HEK293T (cell line): ENCODE measurements at regions not wholly inside any gene's neighbourhood (a gene's known extent, or its start where the extent isn't known, plus 50 kb on each side); places are given as distances from the start of the nearest gene placed in this dataset.

Experiments used
- ARNT ChIP-seq: fragments of 450-650 bp; IDR thresholded peaks from 2 replicates; pipeline ENCODE4 v1.6.1; 2017; ENCODE audit warnings: mild to moderate bottlenecking
- BHLHE40 ChIP-seq: fragments of 450-650 bp; IDR thresholded peaks from 2 replicates; pipeline ENCODE4 v1.6.1; 2016; ENCODE audit warnings: mild to moderate bottlenecking, moderate library complexity, borderline replicate concordance
- CTBP1 ChIP-seq: fragments of 450-650 bp; IDR thresholded peaks from 2 replicates; pipeline ENCODE4 v1.6.1; 2016; ENCODE audit warnings: borderline replicate concordance
- ELF4 ChIP-seq: fragments of 450-650 bp; IDR thresholded peaks from 2 replicates; pipeline ENCODE4 v1.6.1; 2017; ENCODE audit warnings: antibody characterized with exemption
- FOXA1 ChIP-seq: fragments of 450-650 bp; IDR thresholded peaks from 2 replicates; pipeline ENCODE4 v1.6.1; 2016; ENCODE audit warnings: mild to moderate bottlenecking
- FOXK2 ChIP-seq: fragments of 450-650 bp; IDR thresholded peaks from 2 replicates; pipeline ENCODE4 v1.6.1; 2016; ENCODE audit warnings: mild to moderate bottlenecking
- FOXM1 ChIP-seq: fragments of 450-650 bp; IDR thresholded peaks from 2 replicates; pipeline ENCODE4 v1.6.1; 2017; ENCODE audit warnings: mild to moderate bottlenecking, borderline replicate concordance
- L3MBTL2 ChIP-seq: fragments of 450-650 bp; conservative IDR thresholded peaks from 2 replicates; pipeline ENCODE4 v1.6.1; 2016; ENCODE audit warnings: mild to moderate bottlenecking
- LEF1 ChIP-seq: fragments of 450-650 bp; IDR thresholded peaks from 2 replicates; pipeline ENCODE4 v1.6.1; 2017; ENCODE audit warnings: mild to moderate bottlenecking, borderline replicate concordance
- NFRKB ChIP-seq: fragments of 450-650 bp; IDR thresholded peaks from 2 replicates; pipeline ENCODE4 v1.6.1; 2016; ENCODE audit warnings: mild to moderate bottlenecking, moderate library complexity
- SP1 ChIP-seq: fragments of 450-650 bp; IDR thresholded peaks from 2 replicates; pipeline ENCODE4 v1.6.1; 2017
- TARDBP ChIP-seq: fragments of 450-650 bp; IDR thresholded peaks from 2 replicates; pipeline ENCODE4 v1.6.1; 2016
- ZNF384 ChIP-seq: fragments of 450-650 bp; IDR thresholded peaks from 2 replicates; pipeline ENCODE4 v1.6.1; 2016
- TF ChIP-seq, protein P1 (sequence below): fragments of 450-650 bp; IDR thresholded peaks from 2 replicates; pipeline ENCODE4 v1.6.1; 2016

DNA sequence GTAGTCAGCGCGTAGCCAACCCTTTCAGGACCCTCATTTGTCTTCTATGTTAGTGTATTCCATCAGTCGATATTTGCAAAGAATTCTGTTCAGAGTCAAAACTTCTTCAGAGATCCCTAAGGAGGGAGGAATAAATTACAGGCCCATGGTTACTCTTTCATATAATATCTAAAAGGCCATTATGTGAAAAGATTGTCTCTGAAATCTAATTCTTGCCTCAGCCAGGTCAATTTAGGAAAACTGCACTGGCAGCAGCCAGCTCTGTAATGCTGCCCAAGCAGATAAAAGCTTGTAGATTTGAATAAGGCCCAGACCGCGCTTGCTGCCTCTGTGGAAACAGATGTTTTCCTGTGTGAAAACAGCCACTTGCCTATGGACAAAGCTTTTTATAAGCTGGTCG, 379.8 kb downstream of the CNTNAP4 start:
- TF ChIP-seq TARDBP (no peak), FOXA1 (no peak), ZNF384 (no peak), FOXK2 (no peak), ARNT (no peak), BHLHE40 (no peak), NFRKB (no peak), ELF4 (no peak), FOXM1 (no peak), CTBP1 (no peak), SP1 (no peak), L3MBTL2 (no peak), LEF1 (no peak)
- TF ChIP-seq, protein P1, sequence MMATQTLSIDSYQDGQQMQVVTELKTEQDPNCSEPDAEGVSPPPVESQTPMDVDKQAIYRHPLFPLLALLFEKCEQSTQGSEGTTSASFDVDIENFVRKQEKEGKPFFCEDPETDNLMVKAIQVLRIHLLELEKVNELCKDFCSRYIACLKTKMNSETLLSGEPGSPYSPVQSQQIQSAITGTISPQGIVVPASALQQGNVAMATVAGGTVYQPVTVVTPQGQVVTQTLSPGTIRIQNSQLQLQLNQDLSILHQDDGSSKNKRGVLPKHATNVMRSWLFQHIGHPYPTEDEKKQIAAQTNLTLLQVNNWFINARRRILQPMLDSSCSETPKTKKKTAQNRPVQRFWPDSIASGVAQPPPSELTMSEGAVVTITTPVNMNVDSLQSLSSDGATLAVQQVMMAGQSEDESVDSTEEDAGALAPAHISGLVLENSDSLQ: no peak
